ENCODE measurements at regions not wholly inside any gene's neighbourhood (a gene's known extent, or its start where the extent isn't known, plus 50 kb on each side); places are given as distances from the start of the nearest gene placed in this dataset.

DNA sequence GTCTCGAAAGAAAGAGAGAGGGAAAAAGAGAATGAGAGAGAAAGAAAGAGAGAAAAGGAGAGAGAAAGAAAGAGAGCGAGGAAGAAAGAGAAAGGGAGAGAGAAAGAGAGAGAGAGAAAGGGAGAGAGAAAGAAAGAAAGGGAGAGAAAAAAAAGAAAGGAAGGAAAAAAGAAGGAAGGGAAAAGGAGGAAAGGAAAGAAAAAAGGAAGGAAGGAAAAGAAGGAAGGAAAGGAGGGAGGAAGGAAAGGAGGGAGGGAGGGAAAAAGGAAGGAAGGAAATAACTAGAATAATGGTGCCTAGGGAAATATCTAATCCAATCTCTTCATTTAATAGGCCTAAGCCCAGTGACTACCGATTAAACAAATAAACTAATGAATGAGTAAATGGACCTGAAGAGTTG lies 85.4 kb upstream of the LYZL1 start:
- Histone ChIP-seq H3K9ac (ENCODE audit: low read length) (no peak overlapping the region), H3K9me2 (replicated peaks; ENCODE audit: insufficient read depth, low read length) (no peaks in the 10 kb centered on the region), H3K27me3 (replicated peaks; ENCODE audit: insufficient read depth, low read length) (no peaks in the 10 kb centered on the region), H3K4me3 (ENCODE audit: low read length) (no peak overlapping the region), H3K9me3 (replicated peaks; ENCODE audit: insufficient read depth, low read length) (no peaks in the 10 kb centered on the region), H3K4me2 (ENCODE audit: low read depth, low read length) (no peak overlapping the region), H3K36me3 (replicated peaks; ENCODE audit: insufficient read depth, low read length) (no peaks in the 10 kb centered on the region), H2AFZ (ENCODE audit: low read length) (no peak overlapping the region), H4K20me1 (ENCODE audit: insufficient read depth, low read length) (no peaks in the 10 kb centered on the region), H3K27ac (ENCODE audit: low read length) (no peak overlapping the region), H3F3A (ENCODE audit: insufficient read depth, low read length) (no peaks in the 10 kb centered on the region), H3K4me1 (ENCODE audit: low read length) (0 out of 2 replicates have a peak, but pooled peaks cover 4% of the 10 kb centered on the region), H3K79me2 (ENCODE audit: low read length) (no peaks in the 10 kb centered on the region)
- DNase-seq: no peak
- TF ChIP-seq, protein P1, sequence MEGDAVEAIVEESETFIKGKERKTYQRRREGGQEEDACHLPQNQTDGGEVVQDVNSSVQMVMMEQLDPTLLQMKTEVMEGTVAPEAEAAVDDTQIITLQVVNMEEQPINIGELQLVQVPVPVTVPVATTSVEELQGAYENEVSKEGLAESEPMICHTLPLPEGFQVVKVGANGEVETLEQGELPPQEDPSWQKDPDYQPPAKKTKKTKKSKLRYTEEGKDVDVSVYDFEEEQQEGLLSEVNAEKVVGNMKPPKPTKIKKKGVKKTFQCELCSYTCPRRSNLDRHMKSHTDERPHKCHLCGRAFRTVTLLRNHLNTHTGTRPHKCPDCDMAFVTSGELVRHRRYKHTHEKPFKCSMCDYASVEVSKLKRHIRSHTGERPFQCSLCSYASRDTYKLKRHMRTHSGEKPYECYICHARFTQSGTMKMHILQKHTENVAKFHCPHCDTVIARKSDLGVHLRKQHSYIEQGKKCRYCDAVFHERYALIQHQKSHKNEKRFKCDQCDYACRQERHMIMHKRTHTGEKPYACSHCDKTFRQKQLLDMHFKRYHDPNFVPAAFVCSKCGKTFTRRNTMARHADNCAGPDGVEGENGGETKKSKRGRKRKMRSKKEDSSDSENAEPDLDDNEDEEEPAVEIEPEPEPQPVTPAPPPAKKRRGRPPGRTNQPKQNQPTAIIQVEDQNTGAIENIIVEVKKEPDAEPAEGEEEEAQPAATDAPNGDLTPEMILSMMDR (IDR thresholded peaks at IDR 0.05; ENCODE audit: low read length): no peak

DNA sequence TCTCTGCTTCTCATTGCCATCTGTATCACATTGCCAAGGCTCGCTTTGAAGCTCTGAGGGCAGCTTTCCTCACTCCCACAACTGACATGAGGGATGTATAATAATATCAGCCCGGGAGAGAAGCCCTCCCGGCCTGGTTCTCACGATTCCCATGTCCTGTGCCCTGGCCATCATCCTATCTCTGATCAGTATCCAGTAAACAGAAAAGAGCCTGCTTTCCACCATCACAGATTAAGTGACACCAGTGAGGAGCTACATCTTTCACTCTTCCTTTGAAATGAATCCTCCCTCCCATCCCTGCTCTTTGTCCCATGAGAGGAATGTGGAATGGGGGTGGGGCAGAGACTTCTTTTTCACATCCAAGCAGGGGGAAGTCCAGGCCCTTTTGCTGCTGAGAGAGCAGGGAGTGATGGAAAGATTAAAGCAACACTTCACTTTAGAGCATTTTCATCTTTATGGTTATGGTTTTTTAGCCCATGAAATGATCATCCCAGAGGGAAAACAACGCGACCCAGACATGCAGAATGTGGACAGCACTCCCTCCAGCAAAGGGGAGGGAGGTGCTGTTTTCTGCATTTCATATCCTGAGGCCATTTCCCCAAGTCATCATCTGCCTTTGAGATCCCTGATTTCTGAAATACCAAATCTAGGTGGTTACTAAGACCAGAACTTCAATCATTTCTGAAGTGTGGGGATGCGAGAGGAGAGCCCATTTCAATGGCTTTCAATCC lies 84.6 kb upstream of the LYZL1 start:
- TF ChIP-seq EZH2 (optimal IDR thresholded peaks at IDR 0.05; ENCODE audit: low read depth, low read length): no peak
- Histone ChIP-seq H3K79me2 (ENCODE audit: low read length) (no peaks in the 10 kb centered on the region), H3K4me1 (ENCODE audit: low read length) (0 out of 2 replicates have a peak, but pooled peaks cover 4% of the 10 kb centered on the region), H3K4me3 (ENCODE audit: low read length) (no peak overlapping the region), H3K9ac (ENCODE audit: low read length) (no peak overlapping the region), H3K9me2 (replicated peaks; ENCODE audit: insufficient read depth, low read length) (no peaks in the 10 kb centered on the region), H3K27ac (ENCODE audit: low read length) (no peak overlapping the region), H3K4me2 (ENCODE audit: low read depth, low read length) (no peak overlapping the region), H3F3A (ENCODE audit: insufficient read depth, low read length) (no peaks in the 10 kb centered on the region), H4K20me1 (ENCODE audit: insufficient read depth, low read length) (no peaks in the 10 kb centered on the region), H3K9me3 (replicated peaks; ENCODE audit: insufficient read depth, low read length) (no peaks in the 10 kb centered on the region), H3K27me3 (replicated peaks; ENCODE audit: insufficient read depth, low read length) (no peaks in the 10 kb centered on the region), H3K36me3 (replicated peaks; ENCODE audit: insufficient read depth, low read length) (no peaks in the 10 kb centered on the region), H2AFZ (ENCODE audit: low read length) (no peak overlapping the region)
- no peak for DNase-seq

DNA sequence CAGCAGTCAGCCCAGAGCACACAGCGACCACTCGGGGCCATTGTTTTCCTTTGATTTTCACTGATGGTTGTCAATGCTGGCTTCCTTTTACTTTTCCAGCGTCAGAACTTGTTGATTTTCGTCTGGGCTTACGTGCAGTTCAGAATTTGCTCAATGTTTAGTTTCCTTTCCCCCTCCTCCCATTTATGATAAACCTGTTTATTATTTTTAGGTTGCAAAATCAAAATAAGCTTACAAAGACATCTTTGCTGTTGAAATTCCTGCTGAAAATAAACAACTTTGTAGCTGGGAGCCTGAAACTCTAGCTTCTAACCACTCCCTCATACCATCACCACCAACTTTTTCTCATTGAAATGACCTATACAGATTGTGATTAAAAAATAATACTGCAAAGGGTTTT lies 83.1 kb upstream of the LYZL1 start:
- no peaks in the 10 kb centered on the region for H3K27me3 ChIP-seq (replicated peaks; ENCODE audit: insufficient read depth, low read length)
- H3K9ac ChIP-seq (ENCODE audit: low read length): no peak overlapping the region
- H4K20me1 ChIP-seq (ENCODE audit: insufficient read depth, low read length): no peaks in the 10 kb centered on the region
- no peak overlapping the region for H3K4me3 ChIP-seq (ENCODE audit: low read length)
- no peak overlapping the region for H3K27ac ChIP-seq (ENCODE audit: low read length)
- DNase-seq: no peak
- no peaks in the 10 kb centered on the region for H3K9me2 ChIP-seq (replicated peaks; ENCODE audit: insufficient read depth, low read length)
- TF ChIP-seq, protein P1 (IDR thresholded peaks at IDR 0.05; ENCODE audit: low read length): no peak
- TF ChIP-seq EZH2 (optimal IDR thresholded peaks at IDR 0.05; ENCODE audit: low read depth, low read length) (no peak), EZH2phosphoT487 (IDR thresholded peaks at IDR 0.05; ENCODE audit: low read length) (no peak)
- no peaks in the 10 kb centered on the region for H3K36me3 ChIP-seq (replicated peaks; ENCODE audit: insufficient read depth, low read length)
- no peaks in the 10 kb centered on the region for H3F3A ChIP-seq (ENCODE audit: insufficient read depth, low read length)
- H3K9me3 ChIP-seq (replicated peaks; ENCODE audit: insufficient read depth, low read length): no peaks in the 10 kb centered on the region
- H3K4me2 ChIP-seq (ENCODE audit: low read depth, low read length): no peak overlapping the region
- 0 out of 2 replicates have a peak, but pooled peaks cover under 1% of the 10 kb centered on the region for H3K4me1 ChIP-seq (ENCODE audit: low read length)
- no peak overlapping the region for H2AFZ ChIP-seq (ENCODE audit: low read length)
- H3K79me2 ChIP-seq (ENCODE audit: low read length): no peaks in the 10 kb centered on the region

DNA sequence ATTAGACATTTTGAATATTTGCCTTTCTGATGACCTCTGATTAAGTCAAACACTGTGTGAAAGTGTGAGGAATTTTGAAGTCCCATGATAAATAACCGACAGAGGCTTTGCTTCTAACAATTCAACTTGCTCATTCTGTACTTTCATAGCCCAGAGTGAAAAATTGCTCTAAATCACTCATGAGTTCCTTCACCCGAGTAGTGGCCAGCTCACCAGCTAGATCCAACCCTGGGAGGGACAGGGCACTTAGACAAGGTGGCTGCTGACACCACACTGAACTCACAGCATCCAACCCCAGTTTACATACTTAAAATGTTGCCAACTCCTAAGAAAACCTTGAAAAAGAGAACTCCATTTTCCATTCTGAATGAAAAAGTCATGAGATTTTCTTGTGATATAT lies 80.0 kb upstream of the LYZL1 start:
- Histone ChIP-seq H3K4me2 (ENCODE audit: low read depth, low read length) (no peak overlapping the region), H3K27ac (ENCODE audit: low read length) (no peak overlapping the region), H2AFZ (ENCODE audit: low read length) (no peak overlapping the region), H3K27me3 (replicated peaks; ENCODE audit: insufficient read depth, low read length) (no peaks in the 10 kb centered on the region), H3K79me2 (ENCODE audit: low read length) (no peaks in the 10 kb centered on the region), H3F3A (ENCODE audit: insufficient read depth, low read length) (no peaks in the 10 kb centered on the region), H3K4me3 (ENCODE audit: low read length) (no peak overlapping the region), H3K9me2 (replicated peaks; ENCODE audit: insufficient read depth, low read length) (no peaks in the 10 kb centered on the region), H4K20me1 (ENCODE audit: insufficient read depth, low read length) (no peaks in the 10 kb centered on the region), H3K9ac (ENCODE audit: low read length) (no peak overlapping the region), H3K9me3 (replicated peaks; ENCODE audit: insufficient read depth, low read length) (no peaks in the 10 kb centered on the region), H3K36me3 (replicated peaks; ENCODE audit: insufficient read depth, low read length) (no peaks in the 10 kb centered on the region), H3K4me1 (ENCODE audit: low read length) (no peaks in the 10 kb centered on the region)
- no peak for TF ChIP-seq EZH2 (optimal IDR thresholded peaks at IDR 0.05; ENCODE audit: low read depth, low read length)
- no peak for DNase-seq
